BJ (cell line): ENCODE measurements at regions not wholly inside any gene's neighbourhood (a gene's known extent, or its start where the extent isn't known, plus 50 kb on each side); places are given as distances from the start of the nearest gene placed in this dataset.

Source experiments
- CTCF ChIA-PET: fragments of 350-600 bp; formaldehyde crosslinking; extraction: SDS; loops from one replicate; lab custom pipeline; 2021; ENCODE audit warnings: antibody characterized with exemption, inconsistent platforms; lab: Yijun Ruan, JAX
- POLR2A ChIA-PET: fragments of 300-600 bp; sonication (Branson Sonifier 250); formaldehyde crosslinking; extraction: SDS; loops from one replicate; lab custom pipeline; 2021; ENCODE audit warnings: antibody characterized with exemption; lab: Charles Lee
- DNase-seq: peaks from one replicate; pipeline ENCODE4 v3.0.0-alpha.2; 2011; ENCODE audit warnings: low read depth
- H3K27me3 ChIP-seq: 2 replicates; pipeline ENCODE4 v1.6.0; 2011; ENCODE audit warnings: low read length; ENCODE audit not compliant: control insufficient read depth, insufficient read depth
- H3K36me3 ChIP-seq: 2 replicates; pipeline ENCODE4 v1.5.1; 2011; ENCODE audit warnings: low read length; ENCODE audit not compliant: control insufficient read depth, insufficient read depth
- H3K4me3 ChIP-seq: 2 replicates; pipeline ENCODE4 v1.5.1; 2011; ENCODE audit warnings: low read depth, mild to moderate bottlenecking, control low read depth, low read length
- CTCF ChIP-seq: IDR thresholded peaks from 2 replicates; pipeline ENCODE4 v1.5.1; 2011; ENCODE audit warnings: low read depth, mild to moderate bottlenecking, control low read depth, inconsistent platforms, low read length, moderate library complexity; ENCODE audit not compliant: insufficient read depth

- no peak for DNase-seq
- POLR2A ChIA-PET: no interaction called here
- no peak for TF ChIP-seq CTCF
- Histone ChIP-seq H3K4me3 (no peak overlapping the region), H3K36me3 (no peaks in the 10 kb centered on the region), H3K27me3 (no peaks in the 10 kb centered on the region)
- CTCF ChIA-PET: no interaction called here
Measured at GRCh38 chr4:178970433-178971140, 1528.3 kb upstream of the AGA start.

GRCh38 chr4:178976861-178977260 lies 1534.6 kb upstream of the AGA start:
- CTCF ChIA-PET: no interaction called here
- POLR2A ChIA-PET: no interaction called here
- no peak for DNase-seq
- TF ChIP-seq CTCF: no peak
- H3K27me3 ChIP-seq: no peaks in the 10 kb centered on the region
- H3K4me3 ChIP-seq: no peak overlapping the region
- no peaks in the 10 kb centered on the region for H3K36me3 ChIP-seq

GRCh38 chr4:178993306-178993705 lies 1551.1 kb upstream of the AGA start:
- Histone ChIP-seq H3K36me3 (no peaks in the 10 kb centered on the region), H3K27me3 (no peaks in the 10 kb centered on the region), H3K4me3 (no peak overlapping the region)
- ChIA-PET CTCF (no interaction called here), POLR2A (no interaction called here)
- TF ChIP-seq CTCF: no peak
- DNase-seq: no peak

- no peak for DNase-seq
- ChIA-PET CTCF (interaction anchor here (0.6 kb wide), 1 partner anchor 21 kb away, joined by 3 read pairs; no protein-coding TSS in a partner anchor), POLR2A (no interaction called here)
- no peak for TF ChIP-seq CTCF
- H3K36me3 ChIP-seq: no peaks in the 10 kb centered on the region
- H3K4me3 ChIP-seq: no peak overlapping the region
- no peaks in the 10 kb centered on the region for H3K27me3 ChIP-seq
Measured at GRCh38 chr4:179001918-179002317, 1559.7 kb upstream of the AGA start.

GRCh38 chr4:179007755-179008154 lies 1565.5 kb upstream of the AGA start:
- CTCF ChIA-PET: no interaction called here
- H3K4me3 ChIP-seq: no peak overlapping the region
- TF ChIP-seq CTCF: no peak
- no peaks in the 10 kb centered on the region for H3K36me3 ChIP-seq
- DNase-seq: no peak
- H3K27me3 ChIP-seq: no peaks in the 10 kb centered on the region
- POLR2A ChIA-PET: no interaction called here
